NCI-H510A (cell line): ENCODE measurements at regions not wholly inside any gene's neighbourhood (a gene's known extent, or its start where the extent isn't known, plus 50 kb on each side); places are given as distances from the start of the nearest gene placed in this dataset.

Source experiments
- DNase-seq: peaks from one replicate; lab custom pipeline; 2025; lab: John Stamatoyannopoulos, UW

GRCh38 chr22:48855593-48856307 is 971.9 kb downstream of the BRD1 start:
- no peak for DNase-seq

- no peak for DNase-seq
Observed at GRCh38 chr22:48855013-48855412, 972.7 kb downstream of the BRD1 start.

- DNase-seq = no peak
Observed at GRCh38 chr22:48853627-48854240, 973.9 kb downstream of the BRD1 start.

- no peak for DNase-seq
Observed at GRCh38 chr22:48851933-48852549, 975.6 kb downstream of the BRD1 start.

GRCh38 chr22:48850658-48851287 is 976.9 kb downstream of the BRD1 start:
- no peak for DNase-seq

- DNase-seq = no peak
Observed at GRCh38 chr22:48849963-48850657, 977.6 kb downstream of the BRD1 start.

GRCh38 chr22:48849219-48849912 is 978.3 kb downstream of the BRD1 start:
- DNase-seq = no peak

- no peak for DNase-seq
Observed at GRCh38 chr22:48846200-48846599, 981.5 kb downstream of the BRD1 start.

- DNase-seq = no peak
Observed at GRCh38 chr22:48845356-48845936, 982.2 kb downstream of the BRD1 start.

- no peak for DNase-seq
Observed at GRCh38 chr22:48844056-48844675, 983.5 kb downstream of the BRD1 start.

GRCh38 chr22:48843640-48844039 is 984.0 kb downstream of the BRD1 start:
- DNase-seq = no peak

GRCh38 chr22:48842976-48843375 is 984.7 kb downstream of the BRD1 start:
- DNase-seq = no peak

GRCh38 chr22:48842583-48842945 is 985.1 kb downstream of the BRD1 start:
- DNase-seq = no peak

- no peak for DNase-seq
Observed at GRCh38 chr22:48841881-48842582, 985.6 kb downstream of the BRD1 start.

- DNase-seq = no peak
Observed at GRCh38 chr22:48840112-48840949, 987.3 kb downstream of the BRD1 start.

GRCh38 chr22:48838846-48839730 is 988.6 kb downstream of the BRD1 start:
- DNase-seq = no peak

GRCh38 chr22:48838376-48838775 is 989.3 kb downstream of the BRD1 start:
- DNase-seq = no peak

- DNase-seq = no peak
Observed at GRCh38 chr22:48837341-48837935, 990.2 kb downstream of the BRD1 start.
